ENCODE measurements at regions not wholly inside any gene's neighbourhood (a gene's known extent, or its start where the extent isn't known, plus 50 kb on each side); places are given as distances from the start of the nearest gene placed in this dataset.

DNA sequence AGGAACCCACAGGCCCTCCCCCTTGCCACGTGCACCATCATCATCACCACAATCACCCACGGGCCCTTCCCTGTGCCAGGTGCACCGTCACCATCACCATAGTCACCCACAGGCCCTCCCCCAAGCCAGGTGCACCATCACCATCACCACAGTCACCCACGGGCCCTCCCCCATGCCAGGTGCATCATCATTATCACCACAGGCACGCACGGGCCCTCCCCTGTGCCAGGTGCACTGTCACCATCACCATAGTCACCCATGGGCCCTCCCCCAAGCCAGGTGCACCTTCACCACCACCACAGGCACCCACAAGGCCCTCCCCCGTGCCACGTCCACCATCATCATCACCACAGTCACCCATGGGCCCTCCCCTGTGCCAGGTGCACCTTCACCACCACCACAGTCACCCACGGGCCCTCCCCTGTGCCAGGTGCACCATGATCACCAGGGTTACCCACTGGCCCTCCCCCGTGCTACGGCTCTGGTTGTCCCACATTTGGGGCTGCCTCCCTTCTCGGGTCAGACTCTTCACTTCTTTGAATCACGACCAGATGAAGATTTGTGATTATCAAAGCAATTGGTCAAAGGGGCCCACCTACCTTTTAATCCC lies 69.1 kb upstream of the OLFM1 start:
- H3K27ac ChIP-seq, result no peak overlapping the region
- no peaks in the 10 kb centered on the region for H3K4me1 ChIP-seq
- H3K4me3 ChIP-seq, result no peak overlapping the region
- H3K9me3 ChIP-seq, result no peaks in the 10 kb centered on the region
- WGBS (ENCODE audit: insufficient coverage, low coverage, low lambda C conversion rate, missing lambda C conversion rate), result 64% methylated on average over 11 of the region's 13 CpGs
- H3K36me3 ChIP-seq, result no peaks in the 10 kb centered on the region
- intact Hi-C loops (cut with DNase I), result no loop called here
- DNase-seq (no peak), ATAC-seq (no peak)
- no peaks in the 10 kb centered on the region for H3K27me3 ChIP-seq
- TF ChIP-seq, protein P1, sequence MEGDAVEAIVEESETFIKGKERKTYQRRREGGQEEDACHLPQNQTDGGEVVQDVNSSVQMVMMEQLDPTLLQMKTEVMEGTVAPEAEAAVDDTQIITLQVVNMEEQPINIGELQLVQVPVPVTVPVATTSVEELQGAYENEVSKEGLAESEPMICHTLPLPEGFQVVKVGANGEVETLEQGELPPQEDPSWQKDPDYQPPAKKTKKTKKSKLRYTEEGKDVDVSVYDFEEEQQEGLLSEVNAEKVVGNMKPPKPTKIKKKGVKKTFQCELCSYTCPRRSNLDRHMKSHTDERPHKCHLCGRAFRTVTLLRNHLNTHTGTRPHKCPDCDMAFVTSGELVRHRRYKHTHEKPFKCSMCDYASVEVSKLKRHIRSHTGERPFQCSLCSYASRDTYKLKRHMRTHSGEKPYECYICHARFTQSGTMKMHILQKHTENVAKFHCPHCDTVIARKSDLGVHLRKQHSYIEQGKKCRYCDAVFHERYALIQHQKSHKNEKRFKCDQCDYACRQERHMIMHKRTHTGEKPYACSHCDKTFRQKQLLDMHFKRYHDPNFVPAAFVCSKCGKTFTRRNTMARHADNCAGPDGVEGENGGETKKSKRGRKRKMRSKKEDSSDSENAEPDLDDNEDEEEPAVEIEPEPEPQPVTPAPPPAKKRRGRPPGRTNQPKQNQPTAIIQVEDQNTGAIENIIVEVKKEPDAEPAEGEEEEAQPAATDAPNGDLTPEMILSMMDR (IDR thresholded peaks at IDR 0.05), result no peak
- TF ChIP-seq POLR2A (IDR thresholded peaks at IDR 0.05), result no peak

GRCh38 chr9:135019224-135019623 lies 68.2 kb upstream of the OLFM1 start:
- intact Hi-C loops (cut with DNase I), result no loop called here
- Histone ChIP-seq H3K27ac (no peak overlapping the region), H3K27me3 (no peaks in the 10 kb centered on the region), H3K36me3 (no peaks in the 10 kb centered on the region), H3K4me1 (no peaks in the 10 kb centered on the region), H3K9me3 (no peaks in the 10 kb centered on the region), H3K4me3 (no peak overlapping the region)
- ATAC-seq (no peak), DNase-seq (no peak)
- WGBS (ENCODE audit: insufficient coverage, low coverage, low lambda C conversion rate, missing lambda C conversion rate), result no CpG with 5 or more reads among the region's 5 CpGs
- TF ChIP-seq, protein P1 (IDR thresholded peaks at IDR 0.05), result no peak
- no peak for TF ChIP-seq POLR2A (IDR thresholded peaks at IDR 0.05)

GRCh38 chr9:135020481-135021392 lies 66.7 kb upstream of the OLFM1 start:
- TF ChIP-seq POLR2A (IDR thresholded peaks at IDR 0.05), result no peak
- TF ChIP-seq, protein P1 (IDR thresholded peaks at IDR 0.05), result no peak
- no peak overlapping the region for H3K27ac ChIP-seq
- no peaks in the 10 kb centered on the region for H3K9me3 ChIP-seq
- DNase-seq, result no peak
- H3K27me3 ChIP-seq, result no peaks in the 10 kb centered on the region
- H3K36me3 ChIP-seq, result no peaks in the 10 kb centered on the region
- 29% methylated on average over 11 of the region's 24 CpGs for WGBS (ENCODE audit: insufficient coverage, low coverage, low lambda C conversion rate, missing lambda C conversion rate)
- no peaks in the 10 kb centered on the region for H3K4me1 ChIP-seq
- H3K4me3 ChIP-seq, result no peak overlapping the region
- no peak for ATAC-seq
- intact Hi-C loops (cut with DNase I), result no loop called here

- H3K27me3 ChIP-seq, result no peaks in the 10 kb centered on the region
- H3K4me3 ChIP-seq, result no peak overlapping the region
- intact Hi-C loops (cut with DNase I), result no loop called here
- TF ChIP-seq, protein P1 (IDR thresholded peaks at IDR 0.05), result no peak
- TF ChIP-seq POLR2A (IDR thresholded peaks at IDR 0.05), result no peak
- H3K9me3 ChIP-seq, result no peaks in the 10 kb centered on the region
- 48% methylated on average over 4 of the region's 8 CpGs for WGBS (ENCODE audit: insufficient coverage, low coverage, low lambda C conversion rate, missing lambda C conversion rate)
- ATAC-seq, result peak in 1 of 4 donors; percentile 18
- H3K27ac ChIP-seq, result no peak overlapping the region
- H3K36me3 ChIP-seq, result no peaks in the 10 kb centered on the region
- H3K4me1 ChIP-seq, result no peaks in the 10 kb centered on the region
- no peak for DNase-seq
Observed at GRCh38 chr9:135021393-135021789, 66.1 kb upstream of the OLFM1 start.
